GM12874 (cell line): ENCODE measurements at regions not wholly inside any gene's neighbourhood (a gene's known extent, or its start where the extent isn't known, plus 50 kb on each side); places are given as distances from the start of the nearest gene placed in this dataset.

Experiments used
- TF ChIP-seq, protein P1 (sequence below): IDR thresholded peaks from 2 replicates; pipeline ENCODE4 v1.5.1; 2011; ENCODE audit warnings: low read depth, mild to moderate bottlenecking, control low read depth, low read length, moderate library complexity; ENCODE audit not compliant: insufficient read depth

DNA sequence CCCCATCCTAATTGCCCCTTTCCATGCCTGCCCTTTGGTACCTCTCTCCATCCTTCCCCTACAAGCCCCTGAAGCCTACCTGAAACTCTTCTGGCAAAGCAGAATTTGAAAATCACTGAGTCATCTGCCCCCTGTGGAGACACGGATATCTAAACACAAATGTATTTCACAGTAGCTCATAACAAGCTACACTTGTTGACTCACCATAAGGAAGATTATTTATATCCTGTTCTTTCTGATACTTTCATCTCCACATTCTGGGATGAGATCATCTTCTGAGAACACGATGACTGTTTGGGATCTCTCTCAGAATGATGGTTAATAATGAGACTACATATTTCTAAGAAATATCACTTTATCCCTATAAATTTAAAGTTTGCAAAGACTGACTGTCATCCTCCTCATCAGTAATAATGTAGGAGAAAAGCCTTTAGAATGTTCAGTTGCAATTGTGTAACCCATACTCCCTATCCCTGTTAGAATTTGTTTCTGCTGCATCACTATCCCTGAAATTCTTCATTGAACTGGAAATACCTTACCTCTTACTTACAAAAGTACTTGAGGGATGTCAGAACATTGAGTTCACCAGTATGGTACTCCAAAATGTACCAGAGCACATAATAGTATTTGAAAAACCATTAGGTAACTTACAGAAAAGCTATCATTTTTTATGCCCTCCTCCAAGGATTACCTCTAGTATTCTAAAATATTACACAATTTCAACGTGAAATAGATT is 116.1 kb upstream of the IL12A start:
- TF ChIP-seq, protein P1, sequence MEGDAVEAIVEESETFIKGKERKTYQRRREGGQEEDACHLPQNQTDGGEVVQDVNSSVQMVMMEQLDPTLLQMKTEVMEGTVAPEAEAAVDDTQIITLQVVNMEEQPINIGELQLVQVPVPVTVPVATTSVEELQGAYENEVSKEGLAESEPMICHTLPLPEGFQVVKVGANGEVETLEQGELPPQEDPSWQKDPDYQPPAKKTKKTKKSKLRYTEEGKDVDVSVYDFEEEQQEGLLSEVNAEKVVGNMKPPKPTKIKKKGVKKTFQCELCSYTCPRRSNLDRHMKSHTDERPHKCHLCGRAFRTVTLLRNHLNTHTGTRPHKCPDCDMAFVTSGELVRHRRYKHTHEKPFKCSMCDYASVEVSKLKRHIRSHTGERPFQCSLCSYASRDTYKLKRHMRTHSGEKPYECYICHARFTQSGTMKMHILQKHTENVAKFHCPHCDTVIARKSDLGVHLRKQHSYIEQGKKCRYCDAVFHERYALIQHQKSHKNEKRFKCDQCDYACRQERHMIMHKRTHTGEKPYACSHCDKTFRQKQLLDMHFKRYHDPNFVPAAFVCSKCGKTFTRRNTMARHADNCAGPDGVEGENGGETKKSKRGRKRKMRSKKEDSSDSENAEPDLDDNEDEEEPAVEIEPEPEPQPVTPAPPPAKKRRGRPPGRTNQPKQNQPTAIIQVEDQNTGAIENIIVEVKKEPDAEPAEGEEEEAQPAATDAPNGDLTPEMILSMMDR, result no peak

DNA sequence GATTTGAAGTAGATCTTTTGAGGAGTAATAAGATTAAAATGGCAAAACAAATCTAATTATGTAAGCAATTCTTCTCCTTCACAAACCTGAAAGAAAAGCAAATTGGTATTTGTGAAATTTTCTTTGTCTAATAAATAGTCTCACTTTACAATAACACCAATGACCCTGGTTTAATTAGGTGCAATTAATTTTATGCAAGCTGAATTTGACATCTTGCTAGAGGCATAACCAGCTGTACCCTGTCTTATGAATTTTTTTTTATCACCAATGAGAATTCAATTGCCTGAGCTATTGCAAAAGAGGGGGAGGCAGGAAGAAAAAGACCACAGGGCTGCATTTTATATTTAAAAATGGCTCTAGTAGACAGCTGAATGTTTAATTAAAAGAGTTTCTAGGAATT is 113.5 kb upstream of the IL12A start:
- TF ChIP-seq, protein P1, result no peak

DNA sequence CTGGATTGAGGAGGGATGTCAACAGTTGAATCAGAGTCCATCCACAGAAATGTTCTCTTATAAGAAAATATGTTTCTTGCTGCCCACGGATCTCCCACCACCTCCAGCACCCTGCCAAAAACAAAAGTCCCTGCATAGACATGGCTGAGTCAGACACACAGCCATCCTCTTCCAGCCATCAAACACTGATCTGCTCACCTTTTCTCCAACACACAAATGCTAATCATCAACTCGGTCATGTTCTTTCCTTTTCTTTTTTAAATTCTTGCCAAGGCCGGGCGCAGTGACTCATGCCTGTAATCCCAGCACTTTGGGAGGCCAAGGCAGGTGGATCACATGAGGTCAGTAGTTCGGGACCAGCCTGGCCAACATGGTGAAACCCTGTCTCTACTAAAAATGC is 110.7 kb upstream of the IL12A start:
- TF ChIP-seq, protein P1, result no peak

DNA sequence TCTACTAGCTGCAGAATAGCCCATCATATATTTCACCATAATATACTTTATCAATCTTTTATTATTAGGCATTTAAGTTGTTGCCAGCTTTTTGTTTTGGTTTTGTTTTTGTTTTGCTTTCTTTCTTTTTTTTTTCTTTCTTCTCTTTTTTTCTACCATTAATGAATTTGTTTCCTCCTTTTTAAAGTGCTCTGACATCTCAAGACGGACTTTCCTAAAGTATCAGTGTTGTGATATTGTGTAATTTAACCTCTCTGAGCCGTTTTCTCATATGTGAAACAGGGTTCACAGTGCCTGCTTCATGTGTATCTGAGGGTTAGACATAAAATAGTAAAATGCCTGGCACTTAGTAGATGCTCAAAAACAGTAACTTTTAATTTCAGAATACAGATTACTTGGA is 109.5 kb upstream of the IL12A start:
- TF ChIP-seq, protein P1, result no peak

DNA sequence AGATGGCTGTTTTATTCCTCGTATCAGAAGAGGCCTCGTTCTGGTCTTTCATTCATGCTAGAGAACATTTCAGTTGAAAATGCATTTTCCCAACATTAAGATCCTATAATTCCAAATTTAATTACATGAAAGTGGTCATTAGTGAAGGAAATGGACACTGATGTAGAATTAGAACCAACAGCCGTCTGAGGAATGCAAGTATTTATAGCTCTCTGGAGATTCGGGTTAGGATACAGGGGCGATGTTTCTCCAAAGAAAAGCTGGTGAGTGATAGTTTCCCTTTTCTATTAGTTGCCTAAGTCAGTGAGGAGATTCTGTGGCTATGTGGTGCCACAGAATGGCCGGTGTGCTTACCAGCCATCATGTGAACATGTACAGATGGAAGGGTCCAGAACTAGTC is 109.0 kb upstream of the IL12A start:
- TF ChIP-seq, protein P1, result no peak

GRCh38 chr3:159881208-159881607 is 107.4 kb upstream of the IL12A start:
- TF ChIP-seq, protein P1, result no peak

- TF ChIP-seq, protein P1, result no peak
These were observed 106.8 kb upstream of the IL12A start for GRCh38 chr3:159881828-159882309.
